Activated CD8-positive, alpha-beta T cell treated with anti-CD3 and anti-CD28 coated beads for 36 hours (primary cell): ENCODE measurements at regions not wholly inside any gene's neighbourhood (a gene's known extent, or its start where the extent isn't known, plus 50 kb on each side); places are given as distances from the start of the nearest gene placed in this dataset.

Experiments used
- ATAC-seq: fragments of 200-7000 bp; cut with Tn5 transposase; one replicate; pipeline ENCODE4 v1.10.0; 2021; ENCODE audit warnings: mild to moderate bottlenecking, moderate library complexity
- CTCF ChIA-PET: fragments of 350-600 bp; sonication (Branson Sonifier 250); formaldehyde crosslinking; loops from one replicate; lab custom pipeline; 2021; ENCODE audit warnings: antibody characterized with exemption; lab: Charles Lee
- POLR2A ChIA-PET: fragments of 350-600 bp; sonication (Branson Sonifier 250); formaldehyde crosslinking; loops from one replicate; lab custom pipeline; 2021; ENCODE audit warnings: antibody characterized with exemption; lab: Charles Lee
- DNase-seq: peaks from one replicate; pipeline ENCODE4 v3.0.0-alpha.2; 2020
- H3K27ac Mint-ChIP-seq: one replicate; pipeline ENCODE4 v1.8.0; 2021; ENCODE audit warnings: mild to moderate bottlenecking, mixed read lengths
- H3K27me3 Mint-ChIP-seq: one replicate; pipeline ENCODE4 v1.8.0; 2021; ENCODE audit warnings: mixed read lengths
- H3K36me3 Mint-ChIP-seq: one replicate; pipeline ENCODE4 v1.8.0; 2021; ENCODE audit warnings: low read depth, mixed read lengths
- H3K4me1 Mint-ChIP-seq: one replicate; pipeline ENCODE4 v1.8.0; 2021; ENCODE audit warnings: low read depth, mixed read lengths
- H3K4me3 Mint-ChIP-seq: one replicate; pipeline ENCODE4 v1.8.0; 2021; ENCODE audit warnings: mild to moderate bottlenecking, moderate library complexity, mixed read lengths
- H3K9me3 Mint-ChIP-seq: one replicate; pipeline ENCODE4 v1.8.0; 2021; ENCODE audit warnings: mixed read lengths
- CTCF ChIP-seq: fragments of 200-600 bp; IDR thresholded peaks from one replicate; pipeline ENCODE4 v1.8.0; 2022; ENCODE audit warnings: antibody characterized with exemption, mild to moderate bottlenecking
- intact Hi-C: fragments of 100-400 bp; cut with micrococcal nuclease; formaldehyde crosslinking; loops from one replicate; pipeline ENCODE4 v1.10.0; 2022

DNA sequence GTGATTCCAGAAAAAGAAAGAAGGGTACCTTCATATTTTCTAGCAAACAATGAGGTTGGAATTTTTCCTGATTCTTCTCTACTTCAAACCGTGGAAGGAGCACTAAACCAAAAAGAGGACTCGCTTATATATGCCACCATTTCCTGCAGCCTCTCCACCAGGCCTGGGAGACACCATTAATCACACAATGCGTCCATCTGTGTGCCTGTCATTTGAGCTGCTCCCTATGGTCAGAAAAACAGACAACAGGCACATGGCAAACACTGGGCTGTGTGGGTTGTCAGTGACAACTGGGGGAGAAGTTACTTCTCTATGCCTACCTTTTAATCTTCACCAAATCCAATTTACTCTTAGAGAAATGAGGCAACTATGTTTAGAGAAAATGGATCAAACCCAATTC lies 71.9 kb downstream of the NR2F2 start:
- Mint-ChIP-seq H3K9me3 (no peaks in the 10 kb centered on the region), H3K4me1 (no peaks in the 10 kb centered on the region), H3K27ac (no peak overlapping the region), H3K27me3 (peaks cover 24% of the 10 kb centered on the region), H3K4me3 (no peak overlapping the region), H3K36me3 (no peaks in the 10 kb centered on the region)
- DNase-seq: no peak
- ChIA-PET POLR2A (no interaction called here), CTCF (no interaction called here)
- ATAC-seq: no peak
- no peak for TF ChIP-seq CTCF
- intact Hi-C loops: no loop called here

DNA sequence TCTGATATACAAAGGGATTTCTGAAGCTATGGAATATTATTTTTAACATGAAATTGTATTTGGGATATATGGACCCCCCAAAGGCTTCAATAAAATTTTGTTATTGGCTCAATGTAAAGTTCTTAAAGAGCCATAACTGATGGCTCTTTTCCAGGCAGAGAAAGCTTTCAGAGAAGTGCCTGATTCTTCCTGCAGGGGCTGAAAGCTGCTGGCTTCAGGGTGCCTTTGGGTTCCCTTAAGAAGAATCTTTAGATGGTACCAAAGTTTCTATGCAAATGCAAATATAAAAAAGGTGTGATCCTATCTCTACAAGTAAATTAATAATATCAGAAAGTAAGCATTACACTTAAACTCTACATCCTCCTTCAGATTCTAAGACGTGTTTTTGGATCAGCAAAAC lies 72.6 kb downstream of the NR2F2 start:
- H3K9me3 Mint-ChIP-seq: no peaks in the 10 kb centered on the region
- intact Hi-C loops: no loop called here
- ChIA-PET POLR2A (no interaction called here), CTCF (no interaction called here)
- ATAC-seq (no peak), DNase-seq (no peak)
- no peak overlapping the region for H3K27ac Mint-ChIP-seq
- no peak for TF ChIP-seq CTCF
- H3K4me3 Mint-ChIP-seq: no peak overlapping the region
- no peaks in the 10 kb centered on the region for H3K4me1 Mint-ChIP-seq
- no peaks in the 10 kb centered on the region for H3K36me3 Mint-ChIP-seq
- H3K27me3 Mint-ChIP-seq: peaks cover 25% of the 10 kb centered on the region

DNA sequence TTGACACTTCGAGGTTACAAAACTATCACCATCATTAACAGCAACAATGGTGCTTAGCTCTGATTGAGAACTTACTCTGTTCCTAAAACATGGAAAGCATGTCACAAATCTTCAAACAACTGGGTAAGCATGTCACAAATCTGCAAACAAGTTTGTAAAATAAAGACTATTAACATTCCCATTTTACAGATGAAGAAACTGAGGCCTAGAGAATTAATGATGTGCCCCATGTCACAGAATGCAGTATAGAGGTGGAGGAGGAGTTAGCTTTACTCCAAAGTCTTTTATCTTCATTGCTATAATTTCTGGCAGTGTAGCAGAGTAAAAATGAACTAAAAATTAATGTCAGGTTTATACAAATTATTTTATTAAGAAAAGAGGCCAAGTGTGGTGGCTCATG lies 73.4 kb downstream of the NR2F2 start:
- no peak overlapping the region for H3K27ac Mint-ChIP-seq
- TF ChIP-seq CTCF: no peak
- H3K4me1 Mint-ChIP-seq: no peaks in the 10 kb centered on the region
- ATAC-seq: no peak
- H3K27me3 Mint-ChIP-seq: peaks cover 27% of the 10 kb centered on the region
- H3K4me3 Mint-ChIP-seq: no peak overlapping the region
- no peak for DNase-seq
- CTCF ChIA-PET: no interaction called here
- H3K36me3 Mint-ChIP-seq: no peaks in the 10 kb centered on the region
- intact Hi-C loops: no loop called here
- POLR2A ChIA-PET: no interaction called here
- H3K9me3 Mint-ChIP-seq: no peaks in the 10 kb centered on the region

- Mint-ChIP-seq H3K36me3 (no peaks in the 10 kb centered on the region), H3K4me3 (no peak overlapping the region), H3K4me1 (peaks cover 2% of the 10 kb centered on the region), H3K27me3 (peaks cover 30% of the 10 kb centered on the region), H3K9me3 (no peaks in the 10 kb centered on the region), H3K27ac (no peak overlapping the region)
- intact Hi-C loops: no loop called here
- DNase-seq (no peak), ATAC-seq (no peak)
- no peak for TF ChIP-seq CTCF
- CTCF ChIA-PET: no interaction called here
- POLR2A ChIA-PET: no interaction called here
Measured at GRCh38 chr15:96404560-96404959, 74.1 kb downstream of the NR2F2 start.

DNA sequence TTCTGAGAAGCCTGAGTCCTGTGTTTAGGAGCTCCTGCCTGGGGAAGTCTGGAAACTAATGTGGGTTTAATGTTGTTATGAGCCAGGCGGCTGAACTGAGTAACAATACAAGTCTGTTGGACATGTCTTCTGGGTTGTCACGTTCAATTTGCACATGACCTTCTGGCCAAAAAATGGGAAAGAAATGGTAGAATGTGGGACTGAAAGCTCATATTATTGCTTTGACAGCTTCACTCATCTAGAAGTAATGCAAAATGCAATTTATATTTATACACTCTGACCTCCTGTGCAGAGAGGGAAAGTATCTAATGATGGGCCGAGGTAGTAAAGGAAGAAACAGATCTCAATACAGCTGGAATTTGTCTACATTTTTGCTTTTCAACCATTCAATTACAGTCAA lies 75.8 kb downstream of the NR2F2 start:
- Mint-ChIP-seq H3K27ac (no peak overlapping the region), H3K4me3 (no peak overlapping the region), H3K4me1 (peaks cover 2% of the 10 kb centered on the region), H3K27me3 (peaks cover 43% of the 10 kb centered on the region), H3K9me3 (no peaks in the 10 kb centered on the region), H3K36me3 (no peaks in the 10 kb centered on the region)
- CTCF ChIA-PET: no interaction called here
- intact Hi-C loops: no loop called here
- TF ChIP-seq CTCF: no peak
- DNase-seq: no peak
- no peak for ATAC-seq
- POLR2A ChIA-PET: no interaction called here
